Fibroblast of lung (primary cell): ENCODE measurements at regions not wholly inside any gene's neighbourhood (a gene's known extent, or its start where the extent isn't known, plus 50 kb on each side); places are given as distances from the start of the nearest gene placed in this dataset.

ENCODE experiments used
- DNase-seq, 2 donors: peaks; one replicate each; pipeline versions ENCODE4 v3.0.0 to v3.0.0-alpha.2; 2010; ENCODE audit warnings: low read depth in 2 of 2
- H2AFZ ChIP-seq: 2 replicates; pipeline ENCODE4 v1.5.1; 2012; ENCODE audit warnings: low read length, control low read depth, inconsistent platforms
- H3K27ac ChIP-seq: 2 replicates; pipeline ENCODE4 v1.5.1; 2011; ENCODE audit warnings: low read length, control low read depth; ENCODE audit not compliant: insufficient read depth
- H3K27me3 ChIP-seq: 2 replicates; pipeline ENCODE4 v1.5.1; 2011; ENCODE audit warnings: mild to moderate bottlenecking, low read length; ENCODE audit not compliant: control insufficient read depth, insufficient read depth
- H3K36me3 ChIP-seq: 2 replicates; pipeline ENCODE4 v1.5.1; 2011; ENCODE audit warnings: low read length; ENCODE audit not compliant: control insufficient read depth, insufficient read depth
- H3K4me1 ChIP-seq: 2 replicates; pipeline ENCODE4 v1.5.1; 2011; ENCODE audit warnings: low read length; ENCODE audit not compliant: control insufficient read depth, insufficient read depth; ENCODE audit errors: extremely low read depth
- H3K4me2 ChIP-seq: 2 replicates; pipeline ENCODE4 v1.5.1; 2011; ENCODE audit warnings: low read length, control low read depth; ENCODE audit not compliant: insufficient read depth; ENCODE audit errors: extremely low read depth
- H3K4me3 ChIP-seq, 4 experiments: fragments of 200-600 bp in 1 of 4; sonication (generic) in 1 of 4; replicated peaks in 1 of 4; 2 replicates each; pipeline ENCODE4 v1.5.1; 2011 to 2016; ENCODE audit warnings: low read length in 4 of 4, low read depth in 3 of 4, mild to moderate bottlenecking in 3 of 4, control low read depth in 2 of 4, inconsistent platforms in 1 of 4, mixed read lengths in 1 of 4; ENCODE audit not compliant: insufficient read depth in 1 of 4; ENCODE audit errors: control extremely low read depth in 1 of 4
- H3K79me2 ChIP-seq: 2 replicates; pipeline ENCODE4 v1.5.1; 2012; ENCODE audit warnings: mild to moderate bottlenecking, low read length, inconsistent platforms; ENCODE audit not compliant: control insufficient read depth, insufficient read depth
- H3K9ac ChIP-seq: 2 replicates; pipeline ENCODE4 v1.5.1; 2011; ENCODE audit warnings: mild to moderate bottlenecking, low read length, control low read depth; ENCODE audit not compliant: insufficient read depth
- H3K9me3 ChIP-seq: 2 replicates; pipeline ENCODE4 v1.5.1; 2012; ENCODE audit warnings: low read depth, low read length; ENCODE audit not compliant: control insufficient read depth, insufficient read depth
- H4K20me1 ChIP-seq: 2 replicates; pipeline ENCODE4 v1.5.1; 2011; ENCODE audit warnings: low read length; ENCODE audit not compliant: control insufficient read depth, insufficient read depth; ENCODE audit errors: extremely low read depth
- EZH2 ChIP-seq: IDR thresholded peaks from 2 replicates; pipeline ENCODE4 v1.5.1; 2012; ENCODE audit warnings: low read length, control low read depth, mild to moderate bottlenecking; ENCODE audit errors: missing control alignments
- TF ChIP-seq, protein P1 (sequence below), 2 donors: IDR thresholded peaks in 1 of 2; conservative IDR thresholded peaks in 1 of 2; 1 replicate in 1 of 2; 2 replicates in 1 of 2; pipeline ENCODE4 v1.5.1; 2011 to 2012; ENCODE audit warnings: low read length in 2 of 2, control low read depth in 1 of 2, inconsistent platforms in 1 of 2, low read depth in 1 of 2, mild to moderate bottlenecking in 1 of 2

DNA sequence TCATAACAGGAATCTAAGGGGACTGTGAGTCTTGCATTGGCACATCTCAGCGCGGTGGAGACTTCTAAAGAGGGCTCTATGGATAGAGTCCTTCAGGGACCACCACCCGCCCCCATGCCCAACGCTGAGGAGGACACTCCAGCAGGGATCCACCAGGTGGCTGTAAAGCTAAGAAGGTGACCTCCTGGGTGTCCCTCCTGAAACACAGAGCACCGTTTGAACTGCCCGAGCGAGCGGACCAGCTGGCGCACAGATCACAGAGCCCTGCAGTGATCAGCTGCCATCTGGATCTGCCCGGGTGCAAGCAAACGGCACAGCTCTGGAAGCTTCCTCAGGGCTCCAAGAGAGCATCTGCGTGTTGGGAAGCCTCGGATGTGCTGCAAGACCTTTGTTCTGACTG, 51.3 kb upstream of the LYST start:
- Histone ChIP-seq H4K20me1 (no peaks in the 10 kb centered on the region), H3K4me3 (no peak overlapping the region), H2AFZ (no peak overlapping the region), H3K4me1 (peaks cover 28% of the 10 kb centered on the region), H3K79me2 (no peaks in the 10 kb centered on the region), H3K9ac (no peak overlapping the region), H3K27ac (peak overlapping the region; percentile 13), H3K27me3 (no peaks in the 10 kb centered on the region), H3K36me3 (no peaks in the 10 kb centered on the region), H3K9me3 (no peaks in the 10 kb centered on the region), H3K4me2 (no peak overlapping the region)
- no peak for DNase-seq
- TF ChIP-seq, protein P1, sequence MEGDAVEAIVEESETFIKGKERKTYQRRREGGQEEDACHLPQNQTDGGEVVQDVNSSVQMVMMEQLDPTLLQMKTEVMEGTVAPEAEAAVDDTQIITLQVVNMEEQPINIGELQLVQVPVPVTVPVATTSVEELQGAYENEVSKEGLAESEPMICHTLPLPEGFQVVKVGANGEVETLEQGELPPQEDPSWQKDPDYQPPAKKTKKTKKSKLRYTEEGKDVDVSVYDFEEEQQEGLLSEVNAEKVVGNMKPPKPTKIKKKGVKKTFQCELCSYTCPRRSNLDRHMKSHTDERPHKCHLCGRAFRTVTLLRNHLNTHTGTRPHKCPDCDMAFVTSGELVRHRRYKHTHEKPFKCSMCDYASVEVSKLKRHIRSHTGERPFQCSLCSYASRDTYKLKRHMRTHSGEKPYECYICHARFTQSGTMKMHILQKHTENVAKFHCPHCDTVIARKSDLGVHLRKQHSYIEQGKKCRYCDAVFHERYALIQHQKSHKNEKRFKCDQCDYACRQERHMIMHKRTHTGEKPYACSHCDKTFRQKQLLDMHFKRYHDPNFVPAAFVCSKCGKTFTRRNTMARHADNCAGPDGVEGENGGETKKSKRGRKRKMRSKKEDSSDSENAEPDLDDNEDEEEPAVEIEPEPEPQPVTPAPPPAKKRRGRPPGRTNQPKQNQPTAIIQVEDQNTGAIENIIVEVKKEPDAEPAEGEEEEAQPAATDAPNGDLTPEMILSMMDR (conservative IDR thresholded peaks at IDR 0.05 in 1 of 2, IDR thresholded peaks at IDR 0.05 in 1 of 2; ENCODE audit: low read depth in 1 of 2, low read length in 2 of 2), result no peak
- TF ChIP-seq EZH2, result no peak

DNA sequence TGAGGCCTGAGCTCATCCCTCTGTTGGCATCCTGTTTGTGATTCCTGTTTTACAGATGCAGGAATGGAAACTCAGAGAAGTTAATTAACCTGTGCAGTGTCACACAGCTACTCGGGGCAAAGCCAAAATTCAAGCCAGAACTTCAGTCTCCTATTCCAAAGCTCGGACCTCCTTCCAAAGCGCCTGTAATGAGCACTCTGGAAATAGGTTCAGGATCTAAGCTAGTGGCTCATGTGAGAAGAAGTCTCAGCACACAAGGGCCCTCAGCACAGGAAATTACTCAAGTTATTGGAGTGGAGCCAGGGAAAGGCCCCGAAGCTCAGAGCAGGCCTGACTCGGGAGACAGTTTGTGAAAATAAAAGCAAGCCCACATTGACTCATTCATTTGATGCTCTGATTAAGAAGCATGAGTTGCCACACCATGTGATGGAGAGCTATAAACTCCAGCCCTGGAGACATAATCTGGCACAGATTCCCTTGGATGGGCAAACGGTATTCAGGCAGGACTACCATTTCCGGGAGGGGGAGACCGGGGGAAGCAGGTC, 50.6 kb upstream of the LYST start:
- no peaks in the 10 kb centered on the region for H3K36me3 ChIP-seq
- H4K20me1 ChIP-seq, result no peaks in the 10 kb centered on the region
- H2AFZ ChIP-seq, result no peak overlapping the region
- no peaks in the 10 kb centered on the region for H3K79me2 ChIP-seq
- no peak for TF ChIP-seq EZH2
- TF ChIP-seq, protein P1 (conservative IDR thresholded peaks at IDR 0.05 in 1 of 2, IDR thresholded peaks at IDR 0.05 in 1 of 2; ENCODE audit: low read depth in 1 of 2, low read length in 2 of 2), result no peak
- peak overlapping the region; percentile 71 for H3K27ac ChIP-seq
- H3K9ac ChIP-seq, result no peak overlapping the region
- peak; percentile 99 for DNase-seq
- no peak overlapping the region for H3K4me3 ChIP-seq
- no peaks in the 10 kb centered on the region for H3K27me3 ChIP-seq
- no peaks in the 10 kb centered on the region for H3K9me3 ChIP-seq
- H3K4me1 ChIP-seq, result peaks cover 27% of the 10 kb centered on the region
- H3K4me2 ChIP-seq, result peak overlapping the region; percentile 59
